Neural cell (in vitro differentiated cells): ENCODE measurements at regions not wholly inside any gene's neighbourhood (a gene's known extent, or its start where the extent isn't known, plus 50 kb on each side); places are given as distances from the start of the nearest gene placed in this dataset.

ENCODE experiments used
- H2AFZ ChIP-seq: fragments of 200-600, 300-800 bp; sonication (generic), shearing (Covaris generic); 2 replicates; pipeline ENCODE4 v1.6.0; 2014; ENCODE audit warnings: low read depth, mild to moderate bottlenecking, antibody characterized with exemption, low read length, moderate library complexity
- H3F3A ChIP-seq: fragments of 200-600 bp; shearing (Covaris generic); 2 replicates; pipeline ENCODE4 v1.6.1; 2016; ENCODE audit warnings: mild to moderate bottlenecking, moderate library complexity, mixed read lengths, antibody characterized with exemption, low read length; ENCODE audit not compliant: insufficient read depth, poor library complexity, severe bottlenecking
- H3K27ac ChIP-seq: fragments of 200-600, 300-800 bp; sonication (generic), shearing (Covaris generic); 2 replicates; pipeline ENCODE4 v1.5.1; 2014; ENCODE audit warnings: mild to moderate bottlenecking, low read length, moderate library complexity
- H3K27me3 ChIP-seq: fragments of 300-800, 200-600 bp; sonication (generic), shearing (Covaris generic); 2 replicates; pipeline ENCODE4 v1.6.0; 2014; ENCODE audit warnings: mild to moderate bottlenecking, low read depth, low read length, moderate library complexity; ENCODE audit not compliant: insufficient read depth
- H3K36me3 ChIP-seq: fragments of 300-800, 200-600 bp; sonication (generic), shearing (Covaris generic); 2 replicates; pipeline ENCODE4 v1.5.1; 2014; ENCODE audit warnings: mild to moderate bottlenecking, antibody characterized with exemption, low read length, moderate library complexity; ENCODE audit not compliant: insufficient read depth
- H3K4me2 ChIP-seq: fragments of 300-800, 200-600 bp; sonication (generic), shearing (Covaris generic); 2 replicates; pipeline ENCODE4 v1.6.0; 2014; ENCODE audit warnings: mild to moderate bottlenecking, low read length
- H3K4me3 ChIP-seq: fragments of 300-800, 200-600 bp; sonication (generic), shearing (Covaris generic); 2 replicates; pipeline ENCODE4 v1.5.1; 2014; ENCODE audit warnings: mild to moderate bottlenecking, low read length, moderate library complexity
- H3K79me2 ChIP-seq: fragments of 200-600 bp; shearing (Covaris generic); replicated peaks from 2 replicates; pipeline ENCODE4 v1.6.0; 2014; ENCODE audit warnings: mild to moderate bottlenecking, low read length, moderate library complexity; ENCODE audit not compliant: insufficient read depth
- H3K9ac ChIP-seq: fragments of 300-800, 200-600 bp; sonication (generic), shearing (Covaris generic); 2 replicates; pipeline ENCODE4 v1.6.1; 2016; ENCODE audit warnings: mild to moderate bottlenecking, low read length, mixed read lengths
- H3K9me2 ChIP-seq: fragments of 200-600 bp; shearing (Covaris generic); 2 replicates; pipeline ENCODE4 v1.6.1; 2016; ENCODE audit warnings: mild to moderate bottlenecking, low read length, mixed read lengths; ENCODE audit not compliant: insufficient read depth
- H3K9me3 ChIP-seq: fragments of 200-600, 300-800 bp; sonication (generic), shearing (Covaris generic); 2 replicates; pipeline ENCODE4 v1.6.1; 2016; ENCODE audit warnings: mild to moderate bottlenecking, mixed run types, low read length, moderate library complexity, mixed read lengths
- H4K20me1 ChIP-seq: fragments of 200-600 bp; shearing (Covaris generic); 2 replicates; pipeline ENCODE4 v1.6.1; 2016; ENCODE audit warnings: mild to moderate bottlenecking, mixed run types; ENCODE audit not compliant: insufficient read depth
- EP300 ChIP-seq: fragments of 450-650 bp; conservative IDR thresholded peaks from 2 replicates; pipeline ENCODE4 v1.6.1; 2014; ENCODE audit warnings: antibody characterized with exemption, mild to moderate bottlenecking, moderate library complexity; ENCODE audit not compliant: poor library complexity, severe bottlenecking
- EZH2 ChIP-seq: fragments of 200-600, 300-800 bp; shearing (Covaris generic), sonication (generic); IDR thresholded peaks from 2 replicates; pipeline ENCODE4 v1.6.1; 2014; ENCODE audit warnings: antibody characterized with exemption, low read length, borderline replicate concordance, mild to moderate bottlenecking; ENCODE audit not compliant: insufficient read depth, poor library complexity, severe bottlenecking
- MXI1 ChIP-seq: fragments of 450-650 bp; conservative IDR thresholded peaks from 2 replicates; pipeline ENCODE4 v1.6.1; 2014; ENCODE audit warnings: antibody characterized with exemption, mild to moderate bottlenecking; ENCODE audit not compliant: poor library complexity, severe bottlenecking
- POLR2AphosphoS5 ChIP-seq: IDR thresholded peaks from 2 replicates; pipeline ENCODE4 v1.6.1; 2012
- RAD21 ChIP-seq: fragments of 450-650 bp; conservative IDR thresholded peaks from 2 replicates; pipeline ENCODE4 v1.6.1; 2014; ENCODE audit warnings: antibody characterized with exemption, mild to moderate bottlenecking, moderate library complexity
- REST ChIP-seq: IDR thresholded peaks from 2 replicates; pipeline ENCODE4 v1.6.1; 2012; ENCODE audit warnings: borderline replicate concordance
- SMC3 ChIP-seq: fragments of 450-650 bp; conservative IDR thresholded peaks from 2 replicates; pipeline ENCODE4 v1.6.1; 2014; ENCODE audit warnings: antibody characterized with exemption, mild to moderate bottlenecking, moderate library complexity; ENCODE audit not compliant: poor library complexity
- TAF1 ChIP-seq: IDR thresholded peaks from 2 replicates; pipeline ENCODE4 v1.6.1; 2012; ENCODE audit warnings: low read depth
- TF ChIP-seq, protein P1 (sequence below): fragments of 450-650 bp; IDR thresholded peaks from 2 replicates; pipeline ENCODE4 v1.5.1; 2014; ENCODE audit warnings: antibody characterized with exemption, mild to moderate bottlenecking, moderate library complexity; ENCODE audit not compliant: poor library complexity, severe bottlenecking

DNA sequence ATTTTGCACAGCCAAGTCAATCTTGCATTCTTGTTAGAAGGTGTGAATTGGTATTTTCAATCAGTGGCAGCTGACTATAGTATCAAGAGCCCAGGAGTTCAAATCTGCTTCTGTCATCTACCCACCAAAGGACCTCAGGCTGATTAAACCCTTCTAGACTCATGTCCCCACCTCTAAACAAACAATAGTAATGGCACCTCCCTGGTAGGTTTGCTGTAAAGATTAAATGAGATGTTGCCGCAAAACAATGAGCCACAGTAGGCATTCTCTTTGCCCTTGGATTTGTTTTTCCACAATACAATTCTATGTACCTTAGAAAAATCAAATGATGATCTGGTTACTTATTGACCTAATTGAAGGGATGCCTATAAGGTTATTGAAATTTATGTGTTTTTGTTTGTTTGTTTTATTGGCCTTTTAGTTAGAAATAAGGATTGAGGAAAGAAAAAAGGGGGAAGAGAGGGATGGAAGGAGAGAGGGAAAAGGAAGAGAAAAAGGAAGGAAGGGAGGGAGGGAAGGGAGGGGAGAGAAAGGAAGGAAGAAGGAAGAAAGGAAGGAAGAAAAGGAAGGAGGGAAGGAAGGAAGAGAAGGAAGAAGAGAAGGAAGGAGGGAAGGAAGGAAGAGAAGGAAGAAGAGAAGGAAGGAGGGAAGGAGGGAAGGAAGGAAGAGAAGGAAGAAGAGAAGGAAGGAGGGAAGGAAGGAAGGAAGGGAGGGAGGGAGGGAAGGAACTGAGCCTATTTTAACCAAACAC, 110.7 kb downstream of the ETS2 start:
- no peaks in the 10 kb centered on the region for H3K79me2 ChIP-seq
- peaks cover 6% of the 10 kb centered on the region for H3K27me3 ChIP-seq
- H3K9me2 ChIP-seq, result no peaks in the 10 kb centered on the region
- TF ChIP-seq, protein P1, sequence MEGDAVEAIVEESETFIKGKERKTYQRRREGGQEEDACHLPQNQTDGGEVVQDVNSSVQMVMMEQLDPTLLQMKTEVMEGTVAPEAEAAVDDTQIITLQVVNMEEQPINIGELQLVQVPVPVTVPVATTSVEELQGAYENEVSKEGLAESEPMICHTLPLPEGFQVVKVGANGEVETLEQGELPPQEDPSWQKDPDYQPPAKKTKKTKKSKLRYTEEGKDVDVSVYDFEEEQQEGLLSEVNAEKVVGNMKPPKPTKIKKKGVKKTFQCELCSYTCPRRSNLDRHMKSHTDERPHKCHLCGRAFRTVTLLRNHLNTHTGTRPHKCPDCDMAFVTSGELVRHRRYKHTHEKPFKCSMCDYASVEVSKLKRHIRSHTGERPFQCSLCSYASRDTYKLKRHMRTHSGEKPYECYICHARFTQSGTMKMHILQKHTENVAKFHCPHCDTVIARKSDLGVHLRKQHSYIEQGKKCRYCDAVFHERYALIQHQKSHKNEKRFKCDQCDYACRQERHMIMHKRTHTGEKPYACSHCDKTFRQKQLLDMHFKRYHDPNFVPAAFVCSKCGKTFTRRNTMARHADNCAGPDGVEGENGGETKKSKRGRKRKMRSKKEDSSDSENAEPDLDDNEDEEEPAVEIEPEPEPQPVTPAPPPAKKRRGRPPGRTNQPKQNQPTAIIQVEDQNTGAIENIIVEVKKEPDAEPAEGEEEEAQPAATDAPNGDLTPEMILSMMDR, result no peak
- no peak for TF ChIP-seq RAD21
- no peak for TF ChIP-seq MXI1
- TF ChIP-seq SMC3, result no peak
- no peak for TF ChIP-seq REST
- no peak for TF ChIP-seq POLR2AphosphoS5
- H3K27ac ChIP-seq, result no peak overlapping the region
- H4K20me1 ChIP-seq, result no peaks in the 10 kb centered on the region
- no peak overlapping the region for H3K9ac ChIP-seq
- no peak overlapping the region for H2AFZ ChIP-seq
- no peak overlapping the region for H3K4me3 ChIP-seq
- H3K9me3 ChIP-seq, result no peaks in the 10 kb centered on the region
- H3K4me2 ChIP-seq, result no peak overlapping the region
- H3K36me3 ChIP-seq, result no peaks in the 10 kb centered on the region
- no peaks in the 10 kb centered on the region for H3F3A ChIP-seq

GRCh38 chr21:38915546-38915945, 109.8 kb downstream of the ETS2 start:
- Histone ChIP-seq H3K79me2 (no peaks in the 10 kb centered on the region), H4K20me1 (no peaks in the 10 kb centered on the region), H3K9ac (no peak overlapping the region), H3K27me3 (peaks cover 6% of the 10 kb centered on the region), H3K36me3 (no peaks in the 10 kb centered on the region), H2AFZ (no peak overlapping the region), H3K9me2 (no peaks in the 10 kb centered on the region), H3K4me3 (no peak overlapping the region), H3F3A (no peaks in the 10 kb centered on the region), H3K27ac (no peak overlapping the region), H3K4me2 (no peak overlapping the region), H3K9me3 (no peaks in the 10 kb centered on the region)
- no peak for TF ChIP-seq EP300
- TF ChIP-seq, protein P1, result no peak
- no peak for TF ChIP-seq EZH2
- no peak for TF ChIP-seq TAF1
- no peak for TF ChIP-seq POLR2AphosphoS5
- TF ChIP-seq RAD21, result no peak
- TF ChIP-seq MXI1, result no peak
- no peak for TF ChIP-seq SMC3
- TF ChIP-seq REST, result no peak
